ENCODE measurements at regions not wholly inside any gene's neighbourhood (a gene's known extent, or its start where the extent isn't known, plus 50 kb on each side); places are given as distances from the start of the nearest gene placed in this dataset.

GRCh38 chr16:72285324-72285723, 113.4 kb upstream of the PMFBP1 start:
- no peak for DNase-seq (ENCODE audit: extremely low spot score, unreplicated experiment)
- no peak overlapping the region for H3K4me3 Mint-ChIP-seq
- no peaks in the 10 kb centered on the region for H3K27me3 Mint-ChIP-seq
- no peaks in the 10 kb centered on the region for H3K36me3 Mint-ChIP-seq
- no peak for TF ChIP-seq CTCF (conservative IDR thresholded peaks at IDR 0.05)
- peaks cover 5% of the 10 kb centered on the region for H3K4me1 Mint-ChIP-seq (ENCODE audit: unreplicated experiment)
- H3K9me3 Mint-ChIP-seq: no peaks in the 10 kb centered on the region
- H3K27ac Mint-ChIP-seq: no peak overlapping the region

- H3K4me3 Mint-ChIP-seq: peak overlapping the region; percentile 37
- no peaks in the 10 kb centered on the region for H3K36me3 Mint-ChIP-seq
- TF ChIP-seq CTCF (conservative IDR thresholded peaks at IDR 0.05): no peak
- no peak for DNase-seq (ENCODE audit: extremely low spot score, unreplicated experiment)
- H3K9me3 Mint-ChIP-seq: no peaks in the 10 kb centered on the region
- peak overlapping the region; percentile 80 for H3K27ac Mint-ChIP-seq
- H3K27me3 Mint-ChIP-seq: no peaks in the 10 kb centered on the region
- peaks cover 5% of the 10 kb centered on the region for H3K4me1 Mint-ChIP-seq (ENCODE audit: unreplicated experiment)
These were observed 112.3 kb upstream of the PMFBP1 start for GRCh38 chr16:72284042-72284789.

- Mint-ChIP-seq H3K9me3 (no peaks in the 10 kb centered on the region), H3K27ac (no peak overlapping the region), H3K4me3 (no peak overlapping the region), H3K4me1 (ENCODE audit: unreplicated experiment) (peaks cover 5% of the 10 kb centered on the region), H3K27me3 (no peaks in the 10 kb centered on the region), H3K36me3 (no peaks in the 10 kb centered on the region)
- no peak for DNase-seq (ENCODE audit: extremely low spot score, unreplicated experiment)
- no peak for TF ChIP-seq CTCF (conservative IDR thresholded peaks at IDR 0.05)
These were observed 110.4 kb upstream of the PMFBP1 start for GRCh38 chr16:72282362-72282761.

GRCh38 chr16:72278301-72278700, 106.3 kb upstream of the PMFBP1 start:
- Mint-ChIP-seq H3K4me1 (ENCODE audit: unreplicated experiment) (peaks cover 5% of the 10 kb centered on the region), H3K9me3 (no peaks in the 10 kb centered on the region), H3K36me3 (no peaks in the 10 kb centered on the region), H3K27me3 (no peaks in the 10 kb centered on the region), H3K27ac (no peak overlapping the region), H3K4me3 (no peak overlapping the region)
- no peak for TF ChIP-seq CTCF (conservative IDR thresholded peaks at IDR 0.05)
- DNase-seq (ENCODE audit: extremely low spot score, unreplicated experiment): no peak

- Mint-ChIP-seq H3K4me3 (no peak overlapping the region), H3K4me1 (ENCODE audit: unreplicated experiment) (peaks cover 1% of the 10 kb centered on the region), H3K27me3 (no peaks in the 10 kb centered on the region), H3K9me3 (no peaks in the 10 kb centered on the region), H3K27ac (no peak overlapping the region), H3K36me3 (no peaks in the 10 kb centered on the region)
- no peak for TF ChIP-seq CTCF (conservative IDR thresholded peaks at IDR 0.05)
- DNase-seq (ENCODE audit: extremely low spot score, unreplicated experiment): no peak
These were observed 105.8 kb upstream of the PMFBP1 start for GRCh38 chr16:72277749-72278148.

Measured in type B pancreatic cell (in vitro differentiated cells).